Adrenal gland (tissue), 5 donors: ENCODE measurements at regions not wholly inside any gene's neighbourhood (a gene's known extent, or its start where the extent isn't known, plus 50 kb on each side); places are given as distances from the start of the nearest gene placed in this dataset.

Experiments used
- POLR2A ChIP-seq, 2 donors: fragments of 450-650 bp; IDR thresholded peaks; one replicate each; pipeline ENCODE4 v1.6.1; 2017; ENCODE audit warnings: antibody characterized with exemption in 2 of 2, mild to moderate bottlenecking in 2 of 2, moderate library complexity in 1 of 2
- TF ChIP-seq, protein P1 (sequence below), 6 experiments: fragments of 450-650 bp in 4 of 6; fragments of 200-600 bp in 2 of 6; sonication (generic) in 1 of 6; IDR thresholded peaks; 1 replicate in 5 of 6; 2 replicates in 1 of 6; pipeline versions ENCODE4 v1.5.1 to v1.8.0; 2016 to 2021; ENCODE audit warnings: antibody characterized with exemption in 6 of 6, mild to moderate bottlenecking in 2 of 6, moderate library complexity in 1 of 6
- donor health status: DM: no; HTN: no; CAD: no.

DNA sequence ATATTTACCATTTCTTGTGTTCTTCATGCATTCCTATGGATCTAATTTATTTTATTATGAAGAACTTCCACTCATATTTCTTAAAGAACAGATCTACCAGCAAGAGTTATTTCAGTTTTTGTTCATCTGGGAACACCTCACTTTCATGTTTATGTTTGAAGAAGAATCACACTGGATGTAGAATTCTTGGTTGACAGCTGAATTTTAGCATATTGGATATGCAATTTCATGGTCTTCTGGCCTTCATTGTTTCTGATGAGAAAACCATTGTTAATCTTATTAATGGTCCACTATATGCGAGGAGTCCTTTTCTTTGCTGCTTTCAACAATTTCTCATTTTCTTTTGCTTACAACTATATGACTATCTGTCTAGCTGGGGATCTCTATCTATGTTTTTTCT, 189.2 kb downstream of the UXS1 start:
- TF ChIP-seq, protein P1, sequence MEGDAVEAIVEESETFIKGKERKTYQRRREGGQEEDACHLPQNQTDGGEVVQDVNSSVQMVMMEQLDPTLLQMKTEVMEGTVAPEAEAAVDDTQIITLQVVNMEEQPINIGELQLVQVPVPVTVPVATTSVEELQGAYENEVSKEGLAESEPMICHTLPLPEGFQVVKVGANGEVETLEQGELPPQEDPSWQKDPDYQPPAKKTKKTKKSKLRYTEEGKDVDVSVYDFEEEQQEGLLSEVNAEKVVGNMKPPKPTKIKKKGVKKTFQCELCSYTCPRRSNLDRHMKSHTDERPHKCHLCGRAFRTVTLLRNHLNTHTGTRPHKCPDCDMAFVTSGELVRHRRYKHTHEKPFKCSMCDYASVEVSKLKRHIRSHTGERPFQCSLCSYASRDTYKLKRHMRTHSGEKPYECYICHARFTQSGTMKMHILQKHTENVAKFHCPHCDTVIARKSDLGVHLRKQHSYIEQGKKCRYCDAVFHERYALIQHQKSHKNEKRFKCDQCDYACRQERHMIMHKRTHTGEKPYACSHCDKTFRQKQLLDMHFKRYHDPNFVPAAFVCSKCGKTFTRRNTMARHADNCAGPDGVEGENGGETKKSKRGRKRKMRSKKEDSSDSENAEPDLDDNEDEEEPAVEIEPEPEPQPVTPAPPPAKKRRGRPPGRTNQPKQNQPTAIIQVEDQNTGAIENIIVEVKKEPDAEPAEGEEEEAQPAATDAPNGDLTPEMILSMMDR (IDR thresholded peaks at IDR 0.05): no peak
- TF ChIP-seq POLR2A (IDR thresholded peaks at IDR 0.05): no peak
